ENCODE measurements at regions not wholly inside any gene's neighbourhood (a gene's known extent, or its start where the extent isn't known, plus 50 kb on each side); places are given as distances from the start of the nearest gene placed in this dataset.
"Not testable (repeated sequence)": the region's sequence is repeated elsewhere in the genome, so short reads cannot be mapped to it uniquely, and the experiment has no call there.

- no peak for DNase-seq
- intact Hi-C loops (cut with DNase I): no loop called here
Observed at GRCh38 chr6:14775528-14775927, 470.3 kb upstream of the JARID2 start.

DNA sequence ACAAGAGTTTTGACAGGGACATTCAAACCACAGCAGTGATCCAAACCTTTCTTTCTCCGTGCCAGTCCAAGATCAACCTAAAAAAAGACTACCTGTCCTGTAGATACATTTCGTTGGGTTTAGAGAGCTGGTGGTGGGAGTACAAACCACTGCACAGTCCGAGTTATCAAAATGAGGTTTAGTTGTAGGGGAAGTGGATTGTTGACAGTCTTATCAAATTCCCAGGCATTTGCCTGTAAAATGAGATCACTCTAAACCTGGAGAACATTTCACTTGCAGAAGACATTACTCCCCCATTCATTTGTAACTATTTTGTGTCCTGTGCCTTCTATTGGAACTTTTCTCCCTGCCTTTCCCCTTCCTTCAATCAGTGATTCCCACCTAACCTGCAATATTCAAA, 469.6 kb upstream of the JARID2 start:
- DNase-seq: no peak
- intact Hi-C loops (cut with DNase I): no loop called here

GRCh38 chr6:14781772-14782525, 463.9 kb upstream of the JARID2 start:
- intact Hi-C loops (cut with DNase I): no loop called here
- DNase-seq: no peak

- DNase-seq; intact Hi-C loops (cut with DNase I): not testable (repeated sequence)
Observed at GRCh38 chr6:14782921-14783464, 462.9 kb upstream of the JARID2 start.

DNA sequence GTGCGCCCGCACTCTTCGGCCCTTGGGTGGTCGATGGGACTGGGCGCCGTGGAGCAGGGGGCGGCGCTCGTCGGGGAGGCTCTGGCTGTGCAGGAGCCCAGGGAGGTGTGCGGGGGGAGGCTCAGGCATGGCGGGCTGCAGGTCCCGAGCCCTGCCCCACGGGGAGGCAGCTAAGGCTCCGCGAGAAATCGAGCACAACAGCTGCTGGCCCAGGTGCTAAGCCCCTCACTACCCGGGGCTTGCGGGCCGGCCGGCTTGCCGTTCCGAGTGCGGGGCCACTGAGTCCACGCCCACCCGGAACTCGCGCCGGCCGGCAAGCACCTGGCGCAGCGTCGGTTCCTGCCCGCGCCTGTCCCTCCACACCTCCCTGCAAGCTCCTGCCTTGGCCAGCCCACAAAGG, 462.3 kb upstream of the JARID2 start:
- intact Hi-C loops (cut with DNase I): no loop called here
- DNase-seq: no peak

DNA sequence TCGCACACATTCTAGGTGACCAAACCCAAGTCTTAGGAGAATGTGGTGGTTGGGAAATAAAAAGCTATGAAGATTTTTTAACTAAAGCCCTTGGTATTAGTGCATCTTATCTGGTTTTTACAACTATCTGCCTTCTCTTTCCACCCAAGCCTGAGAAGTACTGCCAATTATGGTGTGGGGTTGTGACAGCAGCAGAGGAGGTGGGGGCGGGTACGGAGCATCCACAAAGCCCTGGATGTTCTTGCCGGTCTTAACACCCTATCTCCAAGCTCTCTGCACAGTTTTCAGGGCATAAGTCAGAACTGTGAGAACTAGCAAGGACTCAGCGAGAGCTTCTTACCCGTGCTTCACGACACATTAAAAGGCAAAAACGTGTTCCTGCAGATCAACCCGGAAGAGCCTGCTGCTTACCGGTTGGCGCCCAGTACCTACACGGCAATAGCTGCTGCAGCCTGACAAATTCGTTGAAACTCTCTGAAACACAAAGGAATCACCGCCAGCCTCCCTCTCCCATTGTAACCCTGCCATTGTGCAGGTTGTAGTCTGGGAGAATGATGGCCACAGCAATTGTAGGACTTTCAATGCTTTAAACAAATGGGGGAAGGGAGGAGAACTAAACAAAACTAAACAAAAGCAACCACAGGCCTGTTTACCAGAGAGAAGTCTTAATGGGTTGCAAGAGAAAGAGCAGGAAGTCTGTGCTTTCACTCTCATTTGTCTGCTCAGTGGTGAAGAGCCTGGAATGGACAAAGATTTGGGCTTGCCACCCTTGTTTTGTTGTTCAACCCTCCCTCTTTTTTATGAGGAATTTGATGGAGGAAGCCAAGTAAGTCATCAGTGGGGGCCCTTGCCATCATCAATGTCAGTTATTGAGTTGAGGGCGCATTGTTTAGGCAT, 461.0 kb upstream of the JARID2 start:
- no peak for DNase-seq
- intact Hi-C loops (cut with DNase I): no loop called here

DNA sequence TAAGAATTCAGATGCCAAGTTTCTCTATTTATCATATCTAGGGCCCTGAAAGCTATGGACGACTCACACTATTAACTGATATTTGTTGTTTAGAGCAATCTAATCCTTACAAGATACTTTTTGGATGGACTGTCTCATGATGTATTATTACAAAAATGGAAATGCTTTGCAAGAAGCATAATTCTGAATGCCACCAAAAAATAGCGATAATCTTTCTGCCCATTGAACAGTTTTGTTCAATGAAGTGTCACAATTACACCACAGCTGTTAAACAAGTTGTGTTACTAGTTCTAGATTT, 460.4 kb upstream of the JARID2 start:
- intact Hi-C loops (cut with DNase I): no loop called here
- no peak for DNase-seq

DNA sequence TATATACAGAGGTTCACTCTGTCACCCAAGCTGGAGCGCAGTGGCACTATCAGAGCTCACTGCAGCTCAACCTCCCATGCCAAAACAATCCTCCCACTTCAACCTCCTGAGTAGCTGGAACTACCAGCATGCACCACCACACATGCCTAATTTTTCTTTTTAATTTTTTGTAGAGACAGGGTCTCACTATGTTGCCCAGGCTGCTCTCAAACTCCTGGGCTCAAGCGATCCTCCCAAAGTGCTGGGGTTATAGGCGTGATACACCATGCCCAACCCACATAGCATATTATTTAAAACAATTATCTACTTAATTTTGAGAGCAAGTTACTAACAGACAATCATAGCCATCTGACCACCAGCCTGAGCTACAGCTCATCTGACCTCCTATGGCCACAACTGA, 459.9 kb upstream of the JARID2 start:
- peak in 1 of 42 donors; percentile 8 for DNase-seq
- intact Hi-C loops (cut with DNase I): no loop called here

DNA sequence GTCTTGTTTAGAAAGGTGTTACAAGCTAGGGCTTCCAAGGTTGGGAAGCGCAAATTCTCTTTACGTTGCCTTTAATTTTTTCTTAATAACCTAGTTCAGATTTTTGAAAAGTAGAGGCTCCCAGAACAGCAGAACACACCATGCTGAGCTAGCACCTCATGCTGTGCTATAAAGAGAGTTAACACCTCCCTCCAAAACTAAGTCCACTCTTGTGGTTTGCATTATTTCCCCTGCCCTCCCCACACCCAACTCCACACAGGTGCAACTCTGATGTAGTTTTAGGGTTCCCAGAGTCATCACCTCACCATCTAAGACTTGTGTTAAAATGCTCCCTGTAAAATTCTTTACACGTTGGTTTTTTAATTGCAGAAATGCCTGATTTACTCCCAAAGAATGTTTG, 459.4 kb upstream of the JARID2 start:
- no peak for DNase-seq
- intact Hi-C loops (cut with DNase I): no loop called here

GRCh38 chr6:14787250-14787649, 458.6 kb upstream of the JARID2 start:
- no peak for DNase-seq
- intact Hi-C loops (cut with DNase I): no loop called here

DNA sequence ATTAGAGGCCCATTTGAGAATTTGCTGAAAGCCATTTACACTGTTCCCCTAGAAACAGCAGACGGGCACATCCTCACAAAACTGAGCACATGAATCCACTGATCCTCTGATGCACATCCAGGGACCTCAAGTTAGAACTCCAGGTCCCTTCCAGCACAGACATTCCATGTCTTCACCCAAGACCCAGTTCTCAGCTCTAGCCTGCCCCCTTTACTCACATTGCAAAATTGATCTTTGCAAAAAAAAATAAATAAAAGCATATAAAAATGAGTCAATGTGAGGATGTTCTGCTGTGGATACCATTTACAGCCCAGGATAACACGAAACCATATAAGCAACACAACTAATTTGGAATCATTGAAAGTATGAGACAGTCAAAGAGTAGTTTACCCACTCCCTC, 458.2 kb upstream of the JARID2 start:
- no peak for DNase-seq
- intact Hi-C loops (cut with DNase I): no loop called here

DNA sequence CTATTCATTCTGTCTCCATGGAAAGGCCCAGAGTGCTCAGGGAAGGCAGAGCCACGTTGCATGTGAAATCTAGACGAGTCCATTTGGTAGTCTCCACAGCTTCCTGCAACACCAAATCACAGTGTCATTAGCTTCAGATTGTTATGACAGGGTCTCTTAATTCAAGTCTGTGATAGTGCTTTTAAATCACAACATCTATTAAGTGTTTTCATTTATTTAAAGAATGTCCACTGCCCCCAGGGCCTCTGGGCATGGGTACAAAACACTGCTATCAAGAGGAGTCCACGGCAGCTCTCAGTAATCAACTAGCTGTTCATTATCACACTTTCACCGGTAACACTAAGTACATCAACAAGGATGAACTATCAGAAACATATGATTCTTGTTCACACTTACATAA, 455.9 kb upstream of the JARID2 start:
- intact Hi-C loops (cut with DNase I): no loop called here
- no peak for DNase-seq

DNA sequence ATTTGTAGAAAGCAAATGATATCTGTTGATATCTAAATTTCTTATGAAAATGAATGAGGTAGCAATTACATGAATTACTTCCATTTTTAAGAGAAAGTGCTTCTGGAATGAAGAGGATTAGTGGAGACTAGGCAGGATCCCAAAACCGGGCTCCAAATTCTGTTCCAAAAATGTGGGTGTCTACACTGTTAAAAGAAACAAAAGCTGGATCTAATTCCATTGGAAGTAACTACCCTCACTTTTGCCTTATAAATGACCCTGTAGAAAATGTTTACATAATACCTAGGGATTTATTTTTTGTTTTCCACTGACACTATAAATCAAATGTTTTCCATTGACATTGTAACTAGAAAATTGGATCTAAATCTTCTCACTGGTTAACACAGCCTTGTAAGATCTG, 454.9 kb upstream of the JARID2 start:
- intact Hi-C loops (cut with DNase I): no loop called here
- DNase-seq: no peak

DNA sequence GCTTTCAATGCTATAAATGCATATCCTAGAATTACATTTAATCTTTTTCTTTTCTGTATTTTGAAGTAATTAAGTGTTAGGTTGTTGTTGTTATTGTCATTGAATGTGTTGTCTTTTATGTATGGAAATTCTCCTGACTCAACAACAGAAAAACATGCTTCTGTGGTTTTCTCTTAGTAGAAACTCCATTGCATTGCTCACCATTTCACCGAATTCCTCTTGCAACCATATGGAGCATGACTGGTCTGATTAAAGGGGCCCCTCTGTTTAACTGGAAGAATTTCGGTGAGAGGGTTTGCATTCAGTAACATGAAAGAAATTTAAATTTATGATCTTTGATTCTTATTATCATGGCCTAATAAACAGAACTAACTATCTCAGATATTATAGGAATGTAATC, 454.3 kb upstream of the JARID2 start:
- no peak for DNase-seq
- intact Hi-C loops (cut with DNase I): no loop called here

DNA sequence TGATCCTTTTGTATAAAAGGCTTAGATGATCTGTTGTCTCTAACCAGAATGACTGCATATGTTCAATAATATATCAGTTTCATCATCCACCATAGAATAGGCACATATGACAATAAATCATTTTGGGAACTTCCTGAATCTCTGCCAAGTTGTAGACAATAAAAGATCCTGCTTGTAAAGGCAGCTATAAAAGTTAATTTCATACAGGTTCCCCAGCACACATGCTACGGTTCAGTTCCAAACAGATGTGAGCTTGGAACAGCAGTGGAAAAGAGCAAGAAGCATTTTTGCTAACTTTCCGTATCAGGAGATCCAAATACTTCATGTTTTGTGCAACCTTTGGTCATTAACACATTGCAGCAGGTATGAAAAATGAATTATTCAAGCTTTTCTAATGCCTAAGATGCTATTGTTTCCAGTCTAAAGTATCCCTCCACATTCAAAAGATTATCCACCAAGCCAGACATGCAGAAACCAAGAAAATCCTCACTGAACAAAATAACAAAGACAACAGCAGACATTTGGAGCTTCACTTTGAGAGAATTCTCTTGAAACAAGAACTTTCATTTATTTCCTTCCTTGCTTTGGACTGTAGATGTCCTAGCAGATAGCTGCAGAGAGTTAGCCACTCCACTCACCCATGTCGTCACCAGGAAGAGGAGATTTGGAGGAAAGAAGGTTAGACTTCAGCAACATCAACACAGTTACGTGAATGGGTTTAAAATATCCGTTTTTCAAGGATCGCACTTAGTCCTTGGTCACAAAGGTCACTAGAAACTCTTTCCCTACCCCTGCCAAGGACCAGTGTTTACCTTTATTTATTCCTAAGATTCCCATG, 453.5 kb upstream of the JARID2 start:
- no peak for DNase-seq
- intact Hi-C loops (cut with DNase I): no loop called here

GRCh38 chr6:14795451-14795850, 450.4 kb upstream of the JARID2 start:
- intact Hi-C loops (cut with DNase I): no loop called here
- no peak for DNase-seq

GRCh38 chr6:14796974-14797762, 448.7 kb upstream of the JARID2 start:
- intact Hi-C loops (cut with DNase I): no loop called here

DNA sequence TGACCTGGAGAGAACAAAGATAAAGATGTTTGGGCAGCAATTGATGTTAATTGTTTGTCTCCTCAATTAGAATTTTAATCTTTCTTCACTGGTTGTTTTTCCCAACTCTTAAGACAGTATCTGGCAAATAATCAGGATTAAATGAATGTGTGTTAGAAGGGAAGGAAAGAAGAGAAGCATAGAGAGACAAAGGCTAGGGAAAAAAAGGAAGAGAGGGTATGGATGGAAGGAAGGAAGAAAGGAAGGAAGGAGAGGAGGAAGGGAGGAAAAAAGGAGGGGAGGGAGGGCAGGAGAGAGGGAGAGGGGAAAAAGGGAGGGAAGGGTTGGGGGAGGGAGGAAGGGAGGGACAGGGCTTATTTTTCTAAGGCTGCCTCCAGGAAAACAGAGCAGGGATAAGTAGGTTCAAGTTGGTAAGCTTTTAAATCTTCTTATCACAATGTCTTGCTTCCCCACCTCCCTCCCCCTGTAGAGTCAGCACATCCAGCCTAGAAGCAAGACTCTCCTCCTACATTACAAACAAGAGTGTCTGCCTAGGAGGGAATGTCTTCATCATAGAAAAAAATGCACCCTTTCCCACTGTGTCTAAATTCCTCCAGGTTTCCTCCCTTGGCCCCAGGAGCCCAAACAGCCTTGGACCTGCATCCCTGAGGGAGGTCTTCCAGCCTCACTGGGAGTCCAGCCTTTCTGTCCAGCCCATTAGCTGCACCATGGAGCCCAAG, 447.8 kb upstream of the JARID2 start:
- intact Hi-C loops (cut with DNase I): no loop called here
- DNase-seq: no peak

More at GRCh38 chr6:14796974-14797762, 448.7 kb upstream of the JARID2 start:
- DNase-seq: no peak

Measured in head of caudate nucleus (tissue), 42 donors.